ENCODE measurements at regions not wholly inside any gene's neighbourhood (a gene's known extent, or its start where the extent isn't known, plus 50 kb on each side); places are given as distances from the start of the nearest gene placed in this dataset.

DNA sequence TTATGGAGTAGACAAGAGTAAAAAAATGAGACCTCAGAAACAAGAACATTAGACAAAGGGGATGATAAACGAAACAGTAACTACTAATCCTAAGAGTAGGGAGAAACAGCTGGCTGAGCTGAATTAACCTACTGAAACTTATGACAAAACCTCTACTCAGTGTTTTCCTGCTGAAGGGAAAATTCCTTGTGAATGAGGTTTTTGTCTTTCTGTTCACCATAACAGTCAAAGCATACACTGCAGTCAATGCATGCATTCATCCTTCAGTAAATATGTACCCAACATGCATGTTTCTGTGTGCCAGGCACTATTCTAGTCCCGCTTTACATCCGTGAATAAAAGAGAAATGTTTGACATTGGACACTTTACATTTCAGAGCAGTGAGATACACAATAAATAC, 805.6 kb upstream of the KLHL29 start:
- DNase-seq, result no peak
- H3K27me3 ChIP-seq, result no peaks in the 10 kb centered on the region
- H3K9me3 ChIP-seq, result peaks cover 0 to 29% of the 10 kb centered on the region in 2 donors
- H3K36me3 ChIP-seq, result no peaks in the 10 kb centered on the region
- TF ChIP-seq, protein P1, sequence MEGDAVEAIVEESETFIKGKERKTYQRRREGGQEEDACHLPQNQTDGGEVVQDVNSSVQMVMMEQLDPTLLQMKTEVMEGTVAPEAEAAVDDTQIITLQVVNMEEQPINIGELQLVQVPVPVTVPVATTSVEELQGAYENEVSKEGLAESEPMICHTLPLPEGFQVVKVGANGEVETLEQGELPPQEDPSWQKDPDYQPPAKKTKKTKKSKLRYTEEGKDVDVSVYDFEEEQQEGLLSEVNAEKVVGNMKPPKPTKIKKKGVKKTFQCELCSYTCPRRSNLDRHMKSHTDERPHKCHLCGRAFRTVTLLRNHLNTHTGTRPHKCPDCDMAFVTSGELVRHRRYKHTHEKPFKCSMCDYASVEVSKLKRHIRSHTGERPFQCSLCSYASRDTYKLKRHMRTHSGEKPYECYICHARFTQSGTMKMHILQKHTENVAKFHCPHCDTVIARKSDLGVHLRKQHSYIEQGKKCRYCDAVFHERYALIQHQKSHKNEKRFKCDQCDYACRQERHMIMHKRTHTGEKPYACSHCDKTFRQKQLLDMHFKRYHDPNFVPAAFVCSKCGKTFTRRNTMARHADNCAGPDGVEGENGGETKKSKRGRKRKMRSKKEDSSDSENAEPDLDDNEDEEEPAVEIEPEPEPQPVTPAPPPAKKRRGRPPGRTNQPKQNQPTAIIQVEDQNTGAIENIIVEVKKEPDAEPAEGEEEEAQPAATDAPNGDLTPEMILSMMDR (IDR thresholded peaks at IDR 0.05), result no peak
- intact Hi-C loops (cut with DNase I), result no loop called here
- no peak for ATAC-seq
- no peak overlapping the region for H3K27ac ChIP-seq
- no peaks in the 10 kb centered on the region for H3K4me1 ChIP-seq
- no peak overlapping the region for H3K4me3 ChIP-seq

DNA sequence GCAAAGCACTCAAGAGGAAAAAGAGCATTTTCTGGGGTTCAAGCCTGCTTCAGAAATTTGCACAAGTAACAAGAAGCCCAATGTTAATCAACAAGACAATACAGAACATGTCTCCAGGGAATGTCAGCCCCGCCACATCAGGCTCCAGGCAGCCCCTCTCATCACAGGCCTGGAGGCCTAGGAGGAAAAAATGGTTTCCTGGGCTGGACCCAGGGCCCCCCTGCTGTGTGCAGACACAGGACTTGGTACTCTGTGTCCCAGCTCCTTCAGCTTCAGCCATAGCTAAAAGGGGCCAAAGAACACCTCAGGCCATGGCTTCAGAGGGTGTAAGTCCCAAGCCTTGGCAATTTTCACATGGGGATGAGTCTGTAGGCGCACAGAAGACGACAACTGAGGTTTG, 802.9 kb upstream of the KLHL29 start:
- TF ChIP-seq, protein P1 (IDR thresholded peaks at IDR 0.05), result no peak
- Histone ChIP-seq H3K27me3 (no peaks in the 10 kb centered on the region), H3K4me1 (no peaks in the 10 kb centered on the region), H3K4me3 (no peak overlapping the region), H3K27ac (no peak overlapping the region), H3K9me3 (peaks cover 0 to 31% of the 10 kb centered on the region in 2 donors), H3K36me3 (no peaks in the 10 kb centered on the region)
- intact Hi-C loops (cut with DNase I), result no loop called here
- ATAC-seq, result no peak
- DNase-seq, result no peak

DNA sequence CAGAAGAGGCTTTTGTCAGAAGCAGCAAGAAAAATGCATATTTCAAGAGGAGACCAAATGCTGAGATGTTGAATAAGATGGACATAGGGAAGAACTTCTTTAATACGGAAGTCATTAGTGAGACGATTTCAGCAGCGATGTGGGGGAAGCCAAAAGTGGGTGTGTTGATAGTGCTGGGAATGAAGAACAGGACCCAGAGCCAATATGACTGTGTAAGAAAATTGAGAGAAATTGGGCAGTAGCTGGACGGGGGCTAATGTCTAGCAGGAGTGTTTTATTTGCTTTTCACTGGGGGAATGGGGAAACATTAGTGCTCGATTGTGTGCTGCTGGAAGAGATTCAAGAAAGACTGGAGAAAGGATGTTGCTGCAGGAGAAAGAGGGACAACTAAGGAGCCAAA, 788.7 kb upstream of the KLHL29 start:
- H3K4me1 ChIP-seq, result no peaks in the 10 kb centered on the region
- peak in 1 of 4 donors; percentile 16 for DNase-seq
- no peak for ATAC-seq
- intact Hi-C loops (cut with DNase I), result no loop called here
- peaks cover 0 to 11% of the 10 kb centered on the region in 2 donors for H3K9me3 ChIP-seq
- H3K27ac ChIP-seq, result no peak overlapping the region
- no peaks in the 10 kb centered on the region for H3K36me3 ChIP-seq
- H3K4me3 ChIP-seq, result no peak overlapping the region
- H3K27me3 ChIP-seq, result no peaks in the 10 kb centered on the region
- TF ChIP-seq, protein P1 (IDR thresholded peaks at IDR 0.05), result no peak

DNA sequence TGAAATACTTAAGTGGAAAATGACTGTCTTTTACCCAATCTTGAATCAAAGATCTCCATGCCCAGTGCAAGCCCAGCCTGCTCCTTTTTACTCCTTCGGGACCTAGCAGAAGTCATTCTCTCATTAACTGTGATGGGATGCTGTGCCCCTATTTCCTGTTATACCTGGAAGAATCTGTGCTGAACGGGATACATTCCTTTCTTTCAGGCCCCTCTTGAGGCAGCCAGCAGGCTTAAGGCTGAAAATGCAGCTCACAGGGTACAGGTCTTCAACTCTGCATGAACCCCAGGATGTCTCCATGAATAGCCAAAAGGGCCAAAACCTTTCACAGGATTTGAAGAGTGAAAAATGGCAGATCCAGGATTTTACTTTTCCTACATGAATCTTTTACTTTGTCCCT, 784.8 kb upstream of the KLHL29 start:
- Histone ChIP-seq H3K4me3 (no peak overlapping the region), H3K4me1 (no peaks in the 10 kb centered on the region), H3K9me3 (no peaks in the 10 kb centered on the region), H3K27me3 (no peaks in the 10 kb centered on the region), H3K27ac (no peak overlapping the region), H3K36me3 (no peaks in the 10 kb centered on the region)
- DNase-seq (no peak), ATAC-seq (no peak)
- TF ChIP-seq, protein P1 (IDR thresholded peaks at IDR 0.05), result no peak
- intact Hi-C loops (cut with DNase I), result no loop called here

DNA sequence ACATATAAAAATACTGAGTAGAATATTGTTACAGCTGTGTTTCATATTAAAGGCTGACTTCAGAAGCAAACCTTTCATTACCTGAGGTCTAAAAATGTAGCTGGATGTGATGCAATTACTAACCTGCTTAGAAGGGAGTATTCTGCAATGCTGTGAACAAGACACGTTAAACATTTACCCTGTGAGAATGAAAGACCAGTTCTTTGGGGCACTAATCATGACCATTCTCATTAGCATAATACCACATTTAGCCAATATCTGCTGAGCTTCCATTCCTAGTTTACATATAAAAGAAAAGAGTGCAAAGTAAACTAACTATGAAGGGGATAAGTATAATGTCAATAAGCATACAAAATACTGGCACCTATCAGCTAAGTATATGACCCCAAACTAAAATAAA, 784.0 kb upstream of the KLHL29 start:
- TF ChIP-seq, protein P1 (IDR thresholded peaks at IDR 0.05), result no peak

More for the DNA sequence above, 784.0 kb upstream of the KLHL29 start:
- H3K9me3 ChIP-seq, result no peaks in the 10 kb centered on the region
- H3K27me3 ChIP-seq, result no peaks in the 10 kb centered on the region
- H3K27ac ChIP-seq, result no peak overlapping the region
- no peaks in the 10 kb centered on the region for H3K4me1 ChIP-seq
- ATAC-seq (peak; percentile 94), DNase-seq (peak in 1 of 4 donors; percentile 39)
- no peak overlapping the region for H3K4me3 ChIP-seq
- H3K36me3 ChIP-seq, result no peaks in the 10 kb centered on the region
- intact Hi-C loops (cut with DNase I), result no loop called here
